ENCODE measurements at regions not wholly inside any gene's neighbourhood (a gene's known extent, or its start where the extent isn't known, plus 50 kb on each side); places are given as distances from the start of the nearest gene placed in this dataset.

- in situ Hi-C loops (cut with HindIII; ENCODE audit: low pct_unique_long_range_greater_than_20kb, low sequenced_read_pairs): no loop called here
- no peak for DNase-seq (ENCODE audit: low read depth, low spot score)
Measured at GRCh38 chr6:21881969-21882465, 288.5 kb downstream of the SOX4 start.

- in situ Hi-C loops (cut with HindIII; ENCODE audit: low pct_unique_long_range_greater_than_20kb, low sequenced_read_pairs): no loop called here
Measured at GRCh38 chr6:21883595-21884328, 290.2 kb downstream of the SOX4 start.

DNA sequence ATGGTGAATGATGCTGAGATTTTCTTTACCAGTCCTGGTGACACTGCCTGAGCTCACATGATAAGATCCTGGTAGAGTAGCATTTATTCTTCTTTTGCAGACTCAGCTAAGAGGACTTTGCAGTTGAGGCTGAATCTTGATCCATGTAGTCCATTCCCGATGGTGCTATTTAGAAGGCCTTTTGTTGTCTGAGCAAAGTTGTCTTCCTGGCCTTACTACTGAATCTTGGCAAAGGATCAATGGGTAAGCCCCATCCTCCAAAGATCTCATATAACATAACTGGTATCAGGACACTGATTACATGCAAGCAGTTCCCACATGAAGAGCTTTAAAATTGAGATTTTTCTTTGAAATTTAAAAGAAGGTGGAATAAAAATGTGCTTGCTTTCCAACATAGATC is 291.6 kb downstream of the SOX4 start:
- in situ Hi-C loops (cut with HindIII; ENCODE audit: low pct_unique_long_range_greater_than_20kb, low sequenced_read_pairs): no loop called here
- no peak for DNase-seq (ENCODE audit: low read depth, low spot score)

More at GRCh38 chr6:21883595-21884328, 290.2 kb downstream of the SOX4 start:
- DNase-seq (ENCODE audit: low read depth, low spot score): no peak

DNA sequence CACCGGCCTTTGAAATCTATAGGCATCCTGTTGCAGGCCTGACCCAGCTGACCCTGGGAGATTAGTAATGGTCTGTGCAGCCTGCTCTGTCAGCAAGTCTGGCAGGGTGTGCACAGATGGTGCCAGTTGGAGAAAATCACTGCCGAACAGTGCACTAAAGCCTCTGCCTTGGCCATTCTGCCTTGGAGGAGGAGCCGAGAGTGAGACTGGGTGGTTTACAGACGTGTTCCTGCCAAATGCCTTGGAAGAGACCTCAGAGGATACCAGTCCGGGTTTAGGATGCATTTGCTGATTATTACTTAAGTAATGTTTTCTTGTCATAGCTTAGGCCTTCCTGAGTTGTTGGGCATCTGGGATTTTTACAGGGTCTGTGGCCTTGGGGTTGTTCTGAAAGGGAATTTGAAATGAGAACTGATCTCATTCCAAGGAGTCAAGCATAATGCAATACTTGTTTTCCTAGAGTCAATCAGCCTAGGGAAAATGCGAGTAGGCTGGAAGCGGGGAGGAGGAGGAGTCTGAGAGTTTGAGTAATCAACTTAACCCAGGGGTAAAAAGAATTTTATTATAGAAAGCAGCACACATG is 292.1 kb downstream of the SOX4 start:
- peak; percentile 31 for DNase-seq (ENCODE audit: low read depth, low spot score)
- in situ Hi-C loops (cut with HindIII; ENCODE audit: low pct_unique_long_range_greater_than_20kb, low sequenced_read_pairs): no loop called here

DNA sequence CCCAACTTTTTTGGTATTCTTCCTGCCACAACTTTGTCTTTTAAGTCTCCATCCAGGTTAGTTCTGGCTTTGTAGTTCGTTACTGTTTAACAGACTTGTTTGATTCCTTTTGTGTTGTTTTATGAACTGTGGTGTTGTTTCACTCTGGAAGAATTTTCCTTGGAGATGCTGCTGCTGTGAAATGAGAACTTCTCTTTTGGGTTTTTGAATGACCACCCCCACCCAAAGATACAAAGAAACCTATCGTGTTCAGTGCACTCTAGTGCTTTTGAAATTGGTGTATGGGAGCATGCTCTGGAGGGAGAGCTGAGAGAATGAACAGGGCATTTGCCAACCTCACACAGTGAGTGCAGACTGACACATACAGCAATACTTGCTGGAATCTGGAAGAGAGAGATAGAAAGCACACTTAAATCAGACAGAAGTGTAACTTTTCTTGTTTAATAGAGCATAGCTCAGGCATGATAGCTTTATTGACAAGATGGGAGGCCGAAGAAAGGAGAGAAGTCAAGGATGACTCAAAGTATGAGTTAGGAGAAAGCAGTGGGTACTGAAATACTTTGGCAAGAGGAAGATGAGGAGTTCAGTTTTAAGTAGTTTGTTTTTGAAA is 293.1 kb downstream of the SOX4 start:
- in situ Hi-C loops (cut with HindIII; ENCODE audit: low pct_unique_long_range_greater_than_20kb, low sequenced_read_pairs): no loop called here
- DNase-seq (ENCODE audit: low read depth, low spot score): no peak

- in situ Hi-C loops (cut with HindIII; ENCODE audit: low pct_unique_long_range_greater_than_20kb, low sequenced_read_pairs): no loop called here
- DNase-seq (ENCODE audit: low read depth, low spot score): no peak
Measured at GRCh38 chr6:21887231-21888185, 294.0 kb downstream of the SOX4 start.

DNA sequence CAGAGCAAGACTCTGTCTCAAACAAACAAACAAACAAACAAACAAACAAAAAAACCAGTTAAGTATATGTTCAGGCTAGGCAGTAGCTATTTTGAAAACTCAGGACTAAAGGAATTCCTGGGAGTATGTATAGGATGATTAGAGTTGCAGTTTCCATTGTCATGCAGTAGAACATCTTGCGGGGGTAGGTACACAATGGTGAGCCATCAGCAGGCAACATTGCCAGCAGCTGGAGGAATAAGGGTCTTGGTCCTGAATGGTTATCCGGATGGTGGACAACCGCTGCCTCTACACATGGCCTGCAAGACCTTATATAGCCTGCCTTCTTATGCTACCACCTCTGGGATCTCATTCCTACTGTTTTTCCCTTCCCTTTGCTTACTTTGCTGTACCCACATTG is 297.5 kb downstream of the SOX4 start:
- in situ Hi-C loops (cut with HindIII; ENCODE audit: low pct_unique_long_range_greater_than_20kb, low sequenced_read_pairs): no loop called here
- no peak for DNase-seq (ENCODE audit: low read depth, low spot score)

GRCh38 chr6:21893793-21894192 is 300.2 kb downstream of the SOX4 start:
- in situ Hi-C loops (cut with HindIII; ENCODE audit: low pct_unique_long_range_greater_than_20kb, low sequenced_read_pairs): no loop called here
- no peak for DNase-seq (ENCODE audit: low read depth, low spot score)

- DNase-seq (ENCODE audit: low read depth, low spot score): no peak
- in situ Hi-C loops (cut with HindIII; ENCODE audit: low pct_unique_long_range_greater_than_20kb, low sequenced_read_pairs): no loop called here
Measured at GRCh38 chr6:21895555-21895954, 302.0 kb downstream of the SOX4 start.

DNA sequence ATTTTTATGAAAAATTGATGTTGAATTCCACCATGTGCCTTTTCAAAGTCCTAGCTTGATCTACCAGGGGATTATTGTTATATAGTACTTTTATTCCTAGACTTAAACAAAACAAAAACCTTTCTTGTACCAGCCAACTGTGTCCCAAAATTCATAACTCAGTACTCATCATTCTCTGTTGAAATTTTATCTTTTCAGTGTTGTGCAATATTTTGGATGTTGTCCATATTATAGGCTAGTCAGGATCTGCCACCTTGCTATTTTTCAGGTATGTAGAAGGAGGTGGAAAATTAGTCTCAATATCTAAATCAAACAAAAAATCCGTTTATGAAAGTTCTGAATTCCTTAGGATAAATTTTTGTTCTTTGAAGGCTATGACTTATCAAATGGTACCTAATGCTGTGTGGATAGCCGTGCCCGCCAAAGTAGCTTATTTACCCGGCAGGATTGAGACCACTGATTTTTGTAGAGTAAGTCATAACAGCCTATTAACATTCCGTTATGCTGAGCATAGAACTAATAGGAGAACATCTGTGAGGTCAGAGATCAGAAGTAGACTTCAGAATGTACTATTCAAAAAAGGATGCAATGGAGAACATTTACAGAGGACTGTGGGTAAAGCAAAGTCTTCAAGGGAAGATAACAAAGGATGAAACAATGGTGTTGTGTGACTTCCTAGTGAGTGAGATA is 304.7 kb downstream of the SOX4 start:
- in situ Hi-C loops (cut with HindIII; ENCODE audit: low pct_unique_long_range_greater_than_20kb, low sequenced_read_pairs): no loop called here
- DNase-seq (ENCODE audit: low read depth, low spot score): no peak

- in situ Hi-C loops (cut with HindIII; ENCODE audit: low pct_unique_long_range_greater_than_20kb, low sequenced_read_pairs): no loop called here
Measured at GRCh38 chr6:21899708-21900107, 306.2 kb downstream of the SOX4 start.

GRCh38 chr6:21900730-21901129 is 307.2 kb downstream of the SOX4 start:
- in situ Hi-C loops (cut with HindIII; ENCODE audit: low pct_unique_long_range_greater_than_20kb, low sequenced_read_pairs): no loop called here
- no peak for DNase-seq (ENCODE audit: low read depth, low spot score)

More at GRCh38 chr6:21899708-21900107, 306.2 kb downstream of the SOX4 start:
- no peak for DNase-seq (ENCODE audit: low read depth, low spot score)

DNA sequence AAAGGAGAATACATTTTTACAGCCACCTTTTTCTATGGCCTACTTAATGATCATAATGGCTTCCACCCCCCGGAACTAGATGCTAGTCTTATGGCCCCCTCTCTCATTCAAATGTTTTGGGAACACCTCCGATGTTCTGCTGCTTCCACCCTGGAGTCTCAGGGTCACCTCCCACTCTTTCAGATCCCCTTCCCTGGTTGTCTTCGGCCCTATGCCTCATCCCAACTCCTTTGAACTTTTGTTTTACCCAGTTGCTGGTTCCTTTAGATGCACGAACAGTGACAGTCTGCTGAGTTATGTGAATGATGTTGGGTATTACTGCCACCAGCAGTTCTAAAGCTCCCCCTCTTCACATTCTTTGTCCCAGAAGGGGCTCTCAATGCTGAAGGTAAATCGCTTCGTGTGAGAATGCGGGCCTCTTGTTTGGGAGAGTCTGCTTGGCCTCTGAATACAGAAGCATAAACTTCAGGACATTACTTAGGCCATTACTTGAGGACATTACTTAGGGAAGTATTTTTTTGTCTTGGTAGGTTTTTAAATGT is 309.1 kb downstream of the SOX4 start:
- in situ Hi-C loops (cut with HindIII; ENCODE audit: low pct_unique_long_range_greater_than_20kb, low sequenced_read_pairs): no loop called here

GRCh38 chr6:21905531-21905930 is 312.0 kb downstream of the SOX4 start:
- in situ Hi-C loops (cut with HindIII; ENCODE audit: low pct_unique_long_range_greater_than_20kb, low sequenced_read_pairs): no loop called here
- no peak for DNase-seq (ENCODE audit: low read depth, low spot score)

More for the DNA sequence above, 309.1 kb downstream of the SOX4 start:
- DNase-seq (ENCODE audit: low read depth, low spot score): no peak

DNA sequence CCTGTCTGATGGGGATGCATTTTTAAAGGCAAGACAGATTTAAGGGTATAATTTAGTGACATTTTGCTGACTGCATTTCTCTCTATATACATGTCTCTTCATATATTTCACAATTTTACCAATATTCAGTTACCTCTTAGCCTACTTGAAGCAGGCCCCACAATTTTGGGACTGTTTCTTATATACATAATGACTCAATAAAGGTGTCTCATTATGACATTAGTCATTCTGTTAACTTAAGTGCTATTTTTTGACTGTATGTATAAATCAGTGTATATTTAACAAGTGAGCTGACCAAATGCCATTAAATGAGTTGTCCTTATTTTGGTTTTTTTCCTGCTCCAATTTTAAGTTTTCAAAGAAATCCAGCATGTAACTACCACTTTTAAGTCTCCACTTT is 313.3 kb downstream of the SOX4 start:
- in situ Hi-C loops (cut with HindIII; ENCODE audit: low pct_unique_long_range_greater_than_20kb, low sequenced_read_pairs): no loop called here
- no peak for DNase-seq (ENCODE audit: low read depth, low spot score)

GRCh38 chr6:21907291-21907690 is 313.7 kb downstream of the SOX4 start:
- in situ Hi-C loops (cut with HindIII; ENCODE audit: low pct_unique_long_range_greater_than_20kb, low sequenced_read_pairs): no loop called here
- no peak for DNase-seq (ENCODE audit: low read depth, low spot score)

Measured in SK-MEL-5 (cell line).